ENCODE measurements at regions not wholly inside any gene's neighbourhood (a gene's known extent, or its start where the extent isn't known, plus 50 kb on each side); places are given as distances from the start of the nearest gene placed in this dataset.

DNA sequence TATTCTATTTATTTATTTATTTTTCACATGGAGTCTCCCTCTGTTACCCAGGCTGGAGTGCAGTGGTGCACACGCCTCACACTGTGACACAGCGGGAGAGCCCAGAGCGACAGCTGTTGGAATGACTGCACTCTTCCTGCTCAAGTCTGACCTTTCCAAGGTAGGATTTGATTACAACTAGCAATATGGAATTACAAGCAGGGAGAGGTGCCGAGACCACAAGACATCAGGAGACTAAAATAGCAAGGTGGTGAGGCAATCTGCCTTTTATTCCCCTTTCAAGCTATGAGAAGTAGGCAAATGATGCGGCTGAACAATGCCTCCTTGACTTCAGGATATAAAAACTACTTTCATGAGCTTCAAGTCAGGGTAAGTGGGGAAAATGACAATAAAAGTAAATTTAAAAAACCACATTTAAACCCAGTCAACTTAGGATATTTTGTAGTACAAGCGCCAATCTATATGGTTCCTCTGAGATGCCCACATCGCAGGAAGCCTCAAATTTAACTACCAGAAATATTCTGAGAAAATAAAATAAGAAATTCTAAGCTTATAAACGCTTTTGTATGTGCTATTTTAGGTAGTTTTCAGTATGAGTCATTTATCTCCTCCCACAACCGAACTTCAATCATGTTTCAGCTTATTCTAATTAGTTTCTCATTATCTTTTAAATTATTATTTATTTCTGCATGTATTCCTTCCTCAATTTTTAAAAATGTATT is 146.9 kb upstream of the SGK1 start:
- TF ChIP-seq CTCF (IDR thresholded peaks at IDR 0.05) (no peak), POLR2A (IDR thresholded peaks at IDR 0.05) (no peak)

Measured in Peyer's patch (tissue), 4 donors.